Activated T-cell treated with anti-CD3 and anti-CD28 coated beads, Interleukin-2, amount 50 U/mL, for 4 hours (primary cell): ENCODE measurements at regions not wholly inside any gene's neighbourhood (a gene's known extent, or its start where the extent isn't known, plus 50 kb on each side); places are given as distances from the start of the nearest gene placed in this dataset.

Experiments
- ATAC-seq, 2 donors: fragments of 200-7000 bp; cut with Tn5 transposase; one replicate each; pipeline ENCODE4 v1.10.0; 2021
- DNase-seq: peaks from one replicate; pipeline ENCODE4 v3.0.0-alpha.2; 2020
- H3K27me3 Mint-ChIP-seq: one replicate; pipeline ENCODE4 v1.8.0; 2021; ENCODE audit warnings: low read depth, mixed read lengths
- H3K36me3 Mint-ChIP-seq: one replicate; pipeline ENCODE4 v1.8.0; 2022; ENCODE audit warnings: mixed read lengths; ENCODE audit not compliant: insufficient read depth
- H3K4me1 Mint-ChIP-seq: one replicate; pipeline ENCODE4 v1.8.0; 2021; ENCODE audit warnings: low read depth, mixed read lengths
- H3K4me3 Mint-ChIP-seq: one replicate; pipeline ENCODE4 v1.8.0; 2021; ENCODE audit warnings: mild to moderate bottlenecking, moderate library complexity, mixed read lengths
- H3K9me3 Mint-ChIP-seq: one replicate; pipeline ENCODE4 v1.8.0; 2021; ENCODE audit warnings: mixed read lengths

DNA sequence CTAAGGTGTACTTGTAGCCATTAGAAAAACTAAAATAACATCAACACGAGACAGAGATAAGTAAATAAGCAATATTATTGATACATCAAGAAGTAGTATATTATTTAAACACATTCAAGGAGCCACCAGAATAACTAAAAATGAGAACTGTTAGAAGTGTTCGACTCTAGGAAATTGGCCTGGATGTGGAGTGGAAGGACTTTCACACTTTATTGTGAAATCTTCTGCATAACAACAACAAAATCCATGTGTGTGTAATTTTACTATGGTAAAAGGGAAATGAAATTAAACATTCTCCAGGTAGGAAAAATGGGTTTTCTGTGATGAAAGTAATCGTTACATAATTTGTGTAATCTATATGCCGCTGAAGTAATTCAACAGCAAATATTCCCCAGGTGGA is 96.3 kb upstream of the RNF152 start:
- Mint-ChIP-seq H3K27me3 (peaks cover 3% of the 10 kb centered on the region), H3K4me1 (peaks cover 5% of the 10 kb centered on the region), H3K9me3 (no peaks in the 10 kb centered on the region), H3K36me3 (no peaks in the 10 kb centered on the region), H3K4me3 (no peak overlapping the region)
- ATAC-seq (no peak), DNase-seq (no peak)

DNA sequence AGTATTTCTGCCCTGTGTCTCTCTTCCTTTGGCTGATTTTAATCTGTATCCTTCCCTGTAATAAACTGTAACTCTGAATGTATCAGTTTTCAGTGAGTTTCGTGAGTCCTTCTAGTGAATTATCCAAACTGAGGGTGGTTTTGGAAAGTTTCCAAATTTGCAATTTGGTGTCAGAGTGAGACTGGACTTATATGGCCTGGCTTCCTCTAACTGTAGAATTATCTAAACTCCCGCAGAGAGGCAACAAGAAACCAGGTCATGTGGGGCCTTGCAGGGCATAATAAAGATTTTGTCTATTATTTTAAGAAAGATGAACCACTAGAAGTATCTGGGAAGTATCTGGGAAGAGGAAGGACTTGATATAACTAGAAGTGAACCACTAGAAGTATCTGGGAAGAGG is 95.3 kb upstream of the RNF152 start:
- DNase-seq (no peak), ATAC-seq (no peak)
- Mint-ChIP-seq H3K36me3 (no peaks in the 10 kb centered on the region), H3K27me3 (peaks cover 3% of the 10 kb centered on the region), H3K9me3 (no peaks in the 10 kb centered on the region), H3K4me1 (peaks cover 5% of the 10 kb centered on the region), H3K4me3 (no peak overlapping the region)

DNA sequence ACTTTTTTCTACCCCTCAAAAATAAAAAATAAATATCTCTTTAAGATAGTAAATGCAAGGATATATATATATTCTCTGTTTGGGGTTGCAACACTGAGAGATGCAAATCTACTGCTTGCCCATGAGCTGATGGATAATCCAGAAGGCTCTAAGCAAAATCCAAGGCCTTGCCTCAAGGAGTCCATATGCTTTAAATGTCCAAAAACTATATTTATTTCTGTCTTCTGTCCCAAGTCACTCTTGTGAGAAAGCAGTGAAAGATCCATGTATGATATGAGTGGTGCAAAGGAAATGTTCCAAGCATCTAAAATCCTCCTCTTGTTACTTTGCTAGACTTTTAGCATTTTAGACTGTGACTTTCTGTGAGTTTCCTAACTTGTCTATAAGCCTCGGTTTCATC is 92.9 kb upstream of the RNF152 start:
- H3K9me3 Mint-ChIP-seq, result no peaks in the 10 kb centered on the region
- no peaks in the 10 kb centered on the region for H3K36me3 Mint-ChIP-seq
- peaks cover 5% of the 10 kb centered on the region for H3K27me3 Mint-ChIP-seq
- peaks cover under 1% of the 10 kb centered on the region for H3K4me1 Mint-ChIP-seq
- DNase-seq, result no peak
- no peak for ATAC-seq
- no peak overlapping the region for H3K4me3 Mint-ChIP-seq

GRCh38 chr18:61984349-61984748 is 91.5 kb upstream of the RNF152 start:
- Mint-ChIP-seq H3K27me3 (peaks cover 5% of the 10 kb centered on the region), H3K36me3 (no peaks in the 10 kb centered on the region), H3K4me1 (peaks cover 5% of the 10 kb centered on the region), H3K9me3 (no peaks in the 10 kb centered on the region), H3K4me3 (no peak overlapping the region)
- DNase-seq (no peak), ATAC-seq (no peak)

DNA sequence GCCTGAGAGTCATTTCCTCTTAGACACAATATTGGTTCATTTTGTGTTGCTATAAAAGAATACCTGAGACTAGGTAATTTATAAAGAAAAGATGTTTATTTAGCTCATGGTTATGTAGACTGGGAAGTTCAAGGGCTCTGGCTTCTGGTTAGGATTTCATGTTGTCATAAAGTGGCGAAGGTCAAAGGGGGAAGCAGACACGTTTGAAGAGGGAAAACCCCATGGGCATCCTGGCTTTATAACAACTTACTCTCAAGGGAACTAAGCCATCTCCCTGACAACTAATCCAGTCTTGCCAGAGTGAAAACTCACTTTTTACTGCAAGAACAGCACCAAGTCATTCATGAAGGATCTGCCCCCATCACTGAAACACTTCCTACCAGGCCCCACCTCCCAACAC is 89.7 kb upstream of the RNF152 start:
- H3K4me1 Mint-ChIP-seq, result peaks cover 5% of the 10 kb centered on the region
- H3K36me3 Mint-ChIP-seq, result no peaks in the 10 kb centered on the region
- H3K4me3 Mint-ChIP-seq, result no peak overlapping the region
- ATAC-seq, result no peak
- H3K27me3 Mint-ChIP-seq, result peaks cover 2% of the 10 kb centered on the region
- no peaks in the 10 kb centered on the region for H3K9me3 Mint-ChIP-seq
- no peak for DNase-seq

DNA sequence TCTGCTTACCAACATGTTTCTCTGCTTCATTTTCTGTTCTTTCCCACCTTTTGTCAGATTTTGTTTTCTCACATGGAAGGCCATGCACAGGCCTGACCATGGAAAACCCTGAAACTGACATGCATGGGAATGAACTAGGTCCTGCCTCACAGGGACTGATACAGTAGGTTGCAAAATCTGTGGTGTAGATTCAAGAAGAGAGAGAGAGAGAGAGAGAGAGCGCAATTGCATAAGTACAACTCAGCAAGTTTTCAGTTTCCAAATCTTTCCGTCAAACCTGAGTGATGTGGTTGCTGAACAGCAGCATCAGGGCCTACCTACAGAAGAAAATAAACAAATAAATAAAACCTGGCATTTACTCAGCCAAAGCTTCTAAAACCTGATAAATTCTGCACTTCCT is 87.5 kb upstream of the RNF152 start:
- H3K36me3 Mint-ChIP-seq, result no peaks in the 10 kb centered on the region
- DNase-seq (no peak), ATAC-seq (no peak)
- H3K4me1 Mint-ChIP-seq, result peaks cover 16% of the 10 kb centered on the region
- H3K9me3 Mint-ChIP-seq, result no peaks in the 10 kb centered on the region
- peaks cover 2% of the 10 kb centered on the region for H3K27me3 Mint-ChIP-seq
- H3K4me3 Mint-ChIP-seq, result no peak overlapping the region

GRCh38 chr18:61975526-61976326 is 82.9 kb upstream of the RNF152 start:
- DNase-seq, result no peak
- peaks cover 25% of the 10 kb centered on the region for H3K4me1 Mint-ChIP-seq
- H3K36me3 Mint-ChIP-seq, result no peaks in the 10 kb centered on the region
- H3K9me3 Mint-ChIP-seq, result no peaks in the 10 kb centered on the region
- H3K27me3 Mint-ChIP-seq, result no peaks in the 10 kb centered on the region
- ATAC-seq, result peak; percentile 81 to 90
- no peak overlapping the region for H3K4me3 Mint-ChIP-seq

- DNase-seq (no peak), ATAC-seq (no peak)
- Mint-ChIP-seq H3K4me3 (no peak overlapping the region), H3K4me1 (peaks cover 20% of the 10 kb centered on the region), H3K9me3 (no peaks in the 10 kb centered on the region), H3K36me3 (no peaks in the 10 kb centered on the region), H3K27me3 (no peaks in the 10 kb centered on the region)
Observed at GRCh38 chr18:61973273-61974115, 80.7 kb upstream of the RNF152 start.

DNA sequence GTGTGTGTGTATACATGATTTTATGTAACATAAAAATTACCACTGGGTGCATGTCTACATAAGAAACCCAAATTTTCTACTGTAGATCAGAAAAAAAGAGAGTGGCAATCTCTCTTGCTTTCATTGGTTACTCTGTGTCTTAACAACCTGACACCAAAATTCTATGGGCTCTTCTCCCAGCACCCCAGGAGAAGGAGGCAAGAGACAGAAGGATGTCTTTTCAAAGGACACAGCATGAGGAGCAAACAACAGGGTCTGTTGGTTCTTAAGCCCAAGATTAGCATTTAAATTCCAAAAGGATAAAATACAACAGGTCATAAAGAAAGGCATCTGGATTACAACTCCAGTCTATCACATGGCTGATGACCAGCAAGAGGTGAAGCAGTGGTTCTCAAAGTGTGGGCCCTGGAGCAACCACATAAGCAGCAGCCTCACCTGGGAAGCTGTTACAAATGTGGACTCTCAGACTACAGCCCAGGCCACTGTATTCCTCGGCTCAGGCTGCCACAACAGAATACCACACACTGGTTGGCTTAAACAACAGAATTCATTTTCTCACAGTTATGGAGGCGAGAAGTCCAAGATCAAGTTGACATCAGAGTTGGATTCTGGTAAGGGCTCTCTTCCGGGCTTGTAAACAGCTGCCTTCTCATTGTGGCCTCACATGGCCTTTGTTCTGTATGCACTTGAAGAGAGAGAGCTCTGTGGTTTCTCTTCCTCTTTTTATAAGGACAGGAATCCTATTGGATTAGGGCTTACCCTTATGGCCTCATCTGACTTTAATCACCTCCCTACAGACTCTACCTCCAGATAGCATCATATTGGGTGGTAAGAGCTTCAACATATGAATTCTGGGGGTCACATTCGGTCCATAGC is 79.8 kb upstream of the RNF152 start:
- DNase-seq (no peak), ATAC-seq (no peak)
- H3K4me1 Mint-ChIP-seq, result peaks cover 20% of the 10 kb centered on the region
- H3K9me3 Mint-ChIP-seq, result no peaks in the 10 kb centered on the region
- H3K27me3 Mint-ChIP-seq, result no peaks in the 10 kb centered on the region
- no peaks in the 10 kb centered on the region for H3K36me3 Mint-ChIP-seq
- H3K4me3 Mint-ChIP-seq, result no peak overlapping the region

DNA sequence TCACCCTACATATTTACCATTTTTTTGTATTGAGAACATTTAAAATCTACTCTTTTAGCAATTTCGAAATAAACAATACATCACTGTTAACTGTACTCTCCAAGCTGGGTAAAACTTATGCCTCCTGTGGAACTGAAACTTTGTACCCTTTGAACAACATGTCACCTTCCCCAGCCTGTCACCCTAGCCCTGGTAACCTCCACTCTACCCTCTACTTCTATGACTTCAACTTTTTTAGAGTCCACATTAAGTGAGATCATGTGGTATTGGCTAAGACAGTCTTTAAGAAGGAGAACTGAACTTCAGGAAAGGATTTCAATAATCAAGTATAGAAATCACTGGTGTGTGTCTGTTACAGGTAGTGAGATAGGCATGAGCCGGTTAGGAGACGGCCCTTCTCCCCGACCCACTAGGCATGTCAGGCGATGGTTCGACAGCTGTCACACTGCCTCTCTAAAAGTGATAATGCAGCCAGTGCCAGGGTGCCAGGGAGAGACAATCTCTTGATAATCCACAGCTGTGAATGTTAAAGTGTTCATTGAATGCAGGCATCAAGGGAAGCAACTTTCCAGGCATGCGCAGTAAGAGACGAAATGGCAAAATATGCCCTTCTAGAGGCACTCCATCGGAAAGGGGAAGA is 74.6 kb upstream of the RNF152 start:
- DNase-seq (no peak), ATAC-seq (no peak)
- no peaks in the 10 kb centered on the region for H3K36me3 Mint-ChIP-seq
- H3K9me3 Mint-ChIP-seq, result no peaks in the 10 kb centered on the region
- H3K4me3 Mint-ChIP-seq, result no peak overlapping the region
- no peaks in the 10 kb centered on the region for H3K27me3 Mint-ChIP-seq
- peaks cover 4% of the 10 kb centered on the region for H3K4me1 Mint-ChIP-seq

DNA sequence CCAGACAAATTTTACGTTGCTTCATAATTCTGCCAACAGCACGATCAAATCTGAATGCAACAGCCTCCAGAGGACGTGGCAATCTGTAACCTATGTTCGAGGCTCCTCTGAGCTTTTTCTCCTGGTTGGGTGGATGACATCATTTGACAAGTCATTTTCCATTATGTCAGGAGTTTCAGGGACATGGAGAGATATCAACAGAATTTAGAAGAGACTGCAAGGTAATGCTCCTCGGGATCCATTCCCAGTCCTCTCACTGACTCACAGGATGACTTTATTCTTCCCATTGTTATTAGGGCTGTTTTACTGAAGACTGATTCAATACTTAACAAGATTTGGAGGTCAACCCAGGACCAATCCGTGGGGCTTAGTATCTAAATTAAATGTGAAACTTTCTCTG is 72.5 kb upstream of the RNF152 start:
- no peak overlapping the region for H3K4me3 Mint-ChIP-seq
- no peaks in the 10 kb centered on the region for H3K9me3 Mint-ChIP-seq
- ATAC-seq (no peak), DNase-seq (no peak)
- no peaks in the 10 kb centered on the region for H3K36me3 Mint-ChIP-seq
- H3K4me1 Mint-ChIP-seq, result no peaks in the 10 kb centered on the region
- peaks cover 2% of the 10 kb centered on the region for H3K27me3 Mint-ChIP-seq

- H3K36me3 Mint-ChIP-seq, result no peaks in the 10 kb centered on the region
- ATAC-seq (no peak), DNase-seq (no peak)
- H3K4me1 Mint-ChIP-seq, result no peaks in the 10 kb centered on the region
- H3K4me3 Mint-ChIP-seq, result no peak overlapping the region
- no peaks in the 10 kb centered on the region for H3K9me3 Mint-ChIP-seq
- H3K27me3 Mint-ChIP-seq, result peaks cover 2% of the 10 kb centered on the region
Observed at GRCh38 chr18:61964616-61965015, 71.8 kb upstream of the RNF152 start.

DNA sequence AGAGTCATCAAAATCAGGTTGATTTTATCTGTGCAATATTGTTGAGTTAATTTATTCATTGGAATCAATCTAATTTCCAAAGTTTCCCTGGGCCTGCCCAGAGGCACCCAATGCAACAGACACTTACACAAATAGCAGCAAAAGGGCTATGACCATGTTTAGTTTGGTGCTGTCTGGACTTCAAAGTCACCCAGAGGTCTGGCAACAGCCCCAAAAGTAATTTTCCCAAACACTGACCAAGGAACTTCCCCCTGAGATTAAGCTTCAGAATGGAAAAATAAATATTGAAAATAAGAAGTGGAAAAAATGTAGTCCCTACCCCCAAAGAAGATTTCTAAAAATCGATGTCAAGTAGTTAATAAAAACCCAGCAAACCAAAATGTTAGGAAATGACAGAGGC is 70.9 kb upstream of the RNF152 start:
- Mint-ChIP-seq H3K9me3 (no peaks in the 10 kb centered on the region), H3K4me1 (no peaks in the 10 kb centered on the region), H3K27me3 (peaks cover 2% of the 10 kb centered on the region), H3K36me3 (no peaks in the 10 kb centered on the region), H3K4me3 (no peak overlapping the region)
- DNase-seq (no peak), ATAC-seq (no peak)
